H1 (cell line): ENCODE measurements at regions not wholly inside any gene's neighbourhood (a gene's known extent, or its start where the extent isn't known, plus 50 kb on each side); places are given as distances from the start of the nearest gene placed in this dataset.

Source experiments
- BCL11A ChIP-seq, 2 experiments: IDR thresholded peaks; one replicate each; pipeline ENCODE4 v1.6.1; 2011; ENCODE audit warnings: low read depth in 2 of 2, low read length in 2 of 2, mild to moderate bottlenecking in 2 of 2
- EP300 ChIP-seq, 2 experiments: IDR thresholded peaks; 1 replicate in 1 of 2; 2 replicates in 1 of 2; pipeline ENCODE4 v1.6.1; 2011 to 2012; ENCODE audit warnings: low read depth in 2 of 2, low read length in 2 of 2, mild to moderate bottlenecking in 2 of 2, borderline replicate concordance in 1 of 2, inconsistent platforms in 1 of 2, moderate library complexity in 1 of 2
- SIRT6 ChIP-seq: IDR thresholded peaks from one replicate; pipeline ENCODE4 v1.7.1; 2012; ENCODE audit warnings: low read length, inconsistent platforms

DNA sequence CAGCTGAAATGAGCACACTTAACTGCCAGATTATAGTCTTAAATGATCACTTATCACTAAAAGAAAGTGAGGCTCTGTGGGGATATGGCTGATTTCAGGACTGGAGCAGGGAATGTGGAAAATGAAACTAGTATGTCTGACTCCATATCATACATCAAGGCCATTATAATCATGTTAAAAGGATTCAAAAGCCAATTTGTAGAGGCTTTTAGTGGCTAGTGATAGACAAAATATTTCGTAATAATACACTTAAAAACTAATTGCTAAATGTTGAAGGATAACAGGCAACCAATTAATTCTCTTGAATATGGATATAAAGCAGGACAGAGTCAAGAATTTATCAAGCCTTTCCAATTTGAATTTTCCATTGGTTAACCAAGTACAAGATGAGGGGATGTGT lies 358.1 kb upstream of the NDST3 start (continued):
- TF ChIP-seq EP300 (IDR thresholded peaks at IDR 0.05; ENCODE audit: borderline replicate concordance in 1 of 2, low read depth in 2 of 2, low read length in 2 of 2): no peak
- no peak for TF ChIP-seq SIRT6
- TF ChIP-seq BCL11A (IDR thresholded peaks at IDR 0.05; ENCODE audit: low read depth in 2 of 2, low read length in 2 of 2): no peak
